ENCODE measurements at regions not wholly inside any gene's neighbourhood (a gene's known extent, or its start where the extent isn't known, plus 50 kb on each side); places are given as distances from the start of the nearest gene placed in this dataset.

- ChIA-PET CTCF (no interaction called here), POLR2A (no interaction called here)
- H3K27me3 ChIP-seq (ENCODE audit: control insufficient read depth, insufficient read depth, low read length), result no peaks in the 10 kb centered on the region
- in situ Hi-C loops (cut with HindIII; ENCODE audit: low pct_unique_long_range_greater_than_20kb, low sequenced_read_pairs) (no loop called here), intact Hi-C loops (cut with micrococcal nuclease; ENCODE audit: unreplicated experiment) (no loop called here)
- H3K4me3 ChIP-seq (ENCODE audit: low read depth in 2 of 2, low read length in 2 of 2), result no peak overlapping the region
- ATAC-seq (no peak), DNase-seq (ENCODE audit: low read depth, low spot score) (no peak)
- no TSS peak for BruUV-seq (replicated peaks)
- H3K9me3 ChIP-seq (ENCODE audit: control insufficient read depth, insufficient read depth, low read depth, low read length), result no peaks in the 10 kb centered on the region
- H3K27ac ChIP-seq (ENCODE audit: low read length), result no peak overlapping the region
- no peaks in the 10 kb centered on the region for H3K36me3 ChIP-seq (ENCODE audit: control insufficient read depth, insufficient read depth, low read length)
- no peaks in the 10 kb centered on the region for H3K4me1 ChIP-seq (ENCODE audit: control insufficient read depth, insufficient read depth, low read length)
- TF ChIP-seq POLR2AphosphoS5 (IDR thresholded peaks at IDR 0.05; ENCODE audit: low read depth, low read length) (no peak), TCF7L2 (IDR thresholded peaks at IDR 0.05; ENCODE audit: low read depth, low read length) (no peak), CTCF (IDR thresholded peaks at IDR 0.05) (no peak), REST (IDR thresholded peaks at IDR 0.05; ENCODE audit: insufficient read depth in 1 of 2, low read depth in 2 of 2, low read length in 1 of 2) (no peak), SIN3A (IDR thresholded peaks at IDR 0.05; ENCODE audit: borderline replicate concordance, insufficient read depth, low read depth, low read length) (no peak)
Measured at GRCh38 chr15:69509131-69509530, 56.5 kb downstream of the RPLP1 start.

GRCh38 chr15:69510556-69510955 is 57.9 kb downstream of the RPLP1 start:
- Histone ChIP-seq H3K27me3 (ENCODE audit: control insufficient read depth, insufficient read depth, low read length) (no peaks in the 10 kb centered on the region), H3K4me1 (ENCODE audit: control insufficient read depth, insufficient read depth, low read length) (no peaks in the 10 kb centered on the region), H3K36me3 (ENCODE audit: control insufficient read depth, insufficient read depth, low read length) (no peaks in the 10 kb centered on the region), H3K4me3 (ENCODE audit: low read depth in 2 of 2, low read length in 2 of 2) (no peak overlapping the region), H3K27ac (ENCODE audit: low read length) (no peak overlapping the region), H3K9me3 (ENCODE audit: control insufficient read depth, insufficient read depth, low read depth, low read length) (no peaks in the 10 kb centered on the region)
- POLR2A ChIA-PET, result no interaction called here
- no TSS peak for BruUV-seq (replicated peaks)
- intact Hi-C loops (cut with micrococcal nuclease; ENCODE audit: unreplicated experiment), result no loop called here
- in situ Hi-C loops (cut with HindIII; ENCODE audit: low pct_unique_long_range_greater_than_20kb, low sequenced_read_pairs), result no loop called here
- ATAC-seq (no peak), DNase-seq (ENCODE audit: low read depth, low spot score) (no peak)
- TF ChIP-seq REST (IDR thresholded peaks at IDR 0.05; ENCODE audit: insufficient read depth in 1 of 2, low read depth in 2 of 2, low read length in 1 of 2), result no peak
- no peak for TF ChIP-seq TCF7L2 (IDR thresholded peaks at IDR 0.05; ENCODE audit: low read depth, low read length)
- no peak for TF ChIP-seq POLR2AphosphoS5 (IDR thresholded peaks at IDR 0.05; ENCODE audit: low read depth, low read length)
- TF ChIP-seq CTCF (IDR thresholded peaks at IDR 0.05), result no peak
- no peak for TF ChIP-seq SIN3A (IDR thresholded peaks at IDR 0.05; ENCODE audit: borderline replicate concordance, insufficient read depth, low read depth, low read length)
- CTCF ChIA-PET, result interaction anchor here (1.0 kb wide), 1 partner anchor 17 kb away, joined by 3 read pairs; no protein-coding TSS in a partner anchor
